ENCODE measurements at regions not wholly inside any gene's neighbourhood (a gene's known extent, or its start where the extent isn't known, plus 50 kb on each side); places are given as distances from the start of the nearest gene placed in this dataset.
A peak's percentile ranks its signal among the peaks of the same experiment; 100 is the strongest.
"Not testable (repeated sequence)": the region's sequence is repeated elsewhere in the genome, so short reads cannot be mapped to it uniquely, and the experiment has no call there.

GRCh38 chr12:113725557-113725876, 240.6 kb downstream of the RBM19 start:
- DNase-seq, result no peak

- peak; percentile 23 for DNase-seq
Observed at GRCh38 chr12:113724794-113725556, 241.2 kb downstream of the RBM19 start.

- no peak for DNase-seq
Observed at GRCh38 chr12:113723631-113724030, 242.5 kb downstream of the RBM19 start.

GRCh38 chr12:113722747-113723146, 243.4 kb downstream of the RBM19 start:
- DNase-seq, result no peak

DNA sequence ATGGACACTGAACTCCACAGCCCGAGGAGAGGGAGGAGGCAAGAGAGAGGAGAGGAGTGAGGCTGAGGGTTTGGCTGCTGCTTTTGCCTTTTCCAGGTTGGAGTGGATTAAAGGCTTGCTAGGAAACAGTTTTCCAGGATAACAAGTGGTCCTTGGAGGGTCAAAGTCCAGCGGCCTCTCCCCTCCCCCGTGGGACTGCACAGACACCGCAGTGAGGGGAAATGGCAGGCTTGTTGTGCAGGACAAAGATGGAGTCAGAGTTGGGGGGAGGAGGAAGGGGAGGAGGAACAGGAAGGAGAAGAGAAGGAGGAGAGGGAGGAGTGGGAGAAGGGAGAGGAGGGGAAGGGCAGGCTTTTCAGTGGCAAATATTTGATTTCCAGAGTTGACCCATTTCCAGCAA, 245.5 kb downstream of the RBM19 start:
- no peak for DNase-seq

GRCh38 chr12:113719911-113720591, 246.1 kb downstream of the RBM19 start:
- no peak for DNase-seq

DNA sequence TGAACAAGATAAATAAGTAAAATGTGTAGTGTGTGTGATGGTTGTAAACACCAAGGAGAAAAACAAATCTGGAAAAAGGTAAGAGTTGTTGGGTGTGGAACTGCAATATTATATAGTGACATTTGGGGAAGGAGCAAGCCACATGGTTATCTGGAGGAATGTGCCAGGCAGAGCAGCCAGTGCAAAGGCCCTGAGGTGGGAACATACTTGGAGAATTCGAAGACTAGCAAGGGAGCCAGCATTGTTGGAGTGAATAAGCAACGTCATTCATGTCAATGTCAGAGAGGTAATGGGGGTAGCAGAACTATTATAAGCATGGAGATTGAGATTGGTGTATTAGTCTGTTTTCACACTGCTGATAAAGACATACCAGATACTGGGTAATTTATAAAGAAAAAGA, 241.5 kb upstream of the LHX5 start:
- no peak for DNase-seq

DNA sequence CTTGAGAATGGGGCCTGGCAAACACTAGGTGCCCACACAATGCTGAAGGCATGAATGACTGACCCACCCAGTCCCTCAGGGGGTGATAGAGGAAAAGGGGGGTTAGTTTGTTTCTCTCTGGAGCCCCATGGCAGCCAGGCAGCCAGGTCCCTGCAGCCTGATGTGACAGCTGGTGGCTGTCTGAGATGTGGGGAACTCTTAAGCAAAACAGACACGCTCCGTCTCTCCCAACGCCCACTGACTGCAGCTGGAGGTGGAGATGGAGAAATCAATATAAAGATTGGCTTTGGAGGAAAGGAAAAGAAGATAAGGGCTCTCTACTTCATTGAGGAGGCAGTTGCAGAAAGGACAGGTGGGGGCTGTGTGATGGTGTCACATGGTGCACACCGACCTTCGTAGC, 240.8 kb upstream of the LHX5 start:
- DNase-seq, result no peak

- no peak for DNase-seq
Observed at GRCh38 chr12:113710216-113710615, 238.5 kb upstream of the LHX5 start.

DNA sequence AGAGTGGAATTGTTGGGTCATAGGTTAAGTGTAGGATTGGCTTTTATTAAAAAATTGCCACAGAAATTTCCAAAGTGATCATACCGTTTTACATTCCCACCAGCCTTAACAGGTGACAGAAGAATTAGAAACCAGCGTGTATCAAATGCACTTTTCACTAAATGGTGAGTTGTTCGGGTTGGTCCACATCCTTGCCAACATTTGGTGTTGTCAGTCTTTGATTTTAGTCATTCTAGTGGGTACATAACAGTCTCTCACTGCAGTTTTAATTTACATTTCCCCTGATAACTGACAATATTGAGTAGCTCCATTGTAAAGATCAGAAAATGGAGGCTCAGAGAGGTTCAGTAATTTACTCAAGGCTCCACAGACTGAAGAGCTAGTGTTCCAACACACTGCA, 237.8 kb upstream of the LHX5 start:
- no peak for DNase-seq

GRCh38 chr12:113702836-113703235, 231.2 kb upstream of the LHX5 start:
- DNase-seq, result no peak

GRCh38 chr12:113702276-113702675, 230.6 kb upstream of the LHX5 start:
- no peak for DNase-seq

GRCh38 chr12:113700943-113701342, 229.3 kb upstream of the LHX5 start:
- DNase-seq, result no peak

DNA sequence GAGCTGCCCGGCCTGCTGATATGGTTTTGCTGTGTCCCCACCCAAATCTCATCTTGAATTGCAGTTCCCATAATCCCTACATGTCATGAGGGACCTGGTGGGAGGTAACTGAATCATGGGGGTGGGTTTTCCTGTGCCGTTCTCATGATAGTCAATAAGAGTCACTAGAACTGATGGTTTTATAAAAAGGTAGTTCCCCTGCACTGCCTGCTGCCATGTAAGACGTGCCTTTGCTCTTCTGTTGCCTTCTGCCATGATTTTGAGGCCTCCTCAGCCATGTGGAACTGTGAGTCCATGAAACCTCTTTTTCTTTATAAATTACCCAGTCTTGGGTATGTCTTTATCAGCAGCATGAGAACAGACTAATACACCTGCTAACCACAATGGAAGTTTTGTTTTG, 228.3 kb upstream of the LHX5 start:
- DNase-seq, result not testable (repeated sequence)

- DNase-seq, result no peak
Observed at GRCh38 chr12:113698510-113698858, 226.8 kb upstream of the LHX5 start.

DNA sequence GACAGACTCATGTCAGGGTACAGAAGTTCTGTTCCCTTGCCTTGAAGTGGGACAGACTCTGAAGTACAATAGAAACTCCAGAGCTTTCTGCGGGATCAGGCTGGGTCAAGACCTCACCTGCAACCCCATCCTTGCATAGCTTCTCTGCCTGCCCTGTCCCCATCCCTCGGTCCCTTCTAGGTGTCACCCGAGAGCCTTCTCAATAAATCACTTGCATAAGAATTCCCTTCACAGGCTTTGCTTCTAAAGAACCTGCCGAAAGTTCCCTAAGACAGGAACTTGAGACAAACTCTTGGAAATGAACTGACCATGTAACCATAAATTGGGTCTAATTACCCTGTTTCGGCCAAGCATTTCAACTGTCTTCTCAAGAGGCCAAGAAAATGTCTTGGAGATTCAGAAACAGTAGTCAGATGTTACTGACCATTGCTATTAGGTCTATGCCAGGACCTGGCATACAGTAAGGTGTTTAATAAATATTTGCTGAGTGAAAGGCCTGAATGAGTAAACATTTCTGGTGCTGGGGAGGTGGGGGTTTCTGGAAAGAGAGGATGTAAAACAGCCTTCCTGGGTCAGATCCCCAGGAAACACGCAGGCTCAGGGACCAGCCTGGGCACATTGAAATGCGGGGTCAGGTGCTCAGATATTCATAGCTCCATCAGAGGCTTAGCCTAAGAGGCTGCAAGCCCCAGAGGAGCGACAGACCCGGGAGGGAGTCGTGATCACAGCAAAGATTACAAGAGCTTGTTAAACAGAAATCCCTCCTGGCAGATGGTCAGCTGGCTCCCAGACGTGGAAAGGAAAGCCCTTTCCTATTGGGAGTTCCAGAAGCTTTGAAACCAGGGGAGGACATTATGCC, 226.2 kb upstream of the LHX5 start:
- DNase-seq, result peak; percentile 2

GRCh38 chr12:113697104-113697503, 225.4 kb upstream of the LHX5 start:
- DNase-seq, result no peak

GRCh38 chr12:113693693-113694092, 222.0 kb upstream of the LHX5 start:
- DNase-seq, result no peak

DNA sequence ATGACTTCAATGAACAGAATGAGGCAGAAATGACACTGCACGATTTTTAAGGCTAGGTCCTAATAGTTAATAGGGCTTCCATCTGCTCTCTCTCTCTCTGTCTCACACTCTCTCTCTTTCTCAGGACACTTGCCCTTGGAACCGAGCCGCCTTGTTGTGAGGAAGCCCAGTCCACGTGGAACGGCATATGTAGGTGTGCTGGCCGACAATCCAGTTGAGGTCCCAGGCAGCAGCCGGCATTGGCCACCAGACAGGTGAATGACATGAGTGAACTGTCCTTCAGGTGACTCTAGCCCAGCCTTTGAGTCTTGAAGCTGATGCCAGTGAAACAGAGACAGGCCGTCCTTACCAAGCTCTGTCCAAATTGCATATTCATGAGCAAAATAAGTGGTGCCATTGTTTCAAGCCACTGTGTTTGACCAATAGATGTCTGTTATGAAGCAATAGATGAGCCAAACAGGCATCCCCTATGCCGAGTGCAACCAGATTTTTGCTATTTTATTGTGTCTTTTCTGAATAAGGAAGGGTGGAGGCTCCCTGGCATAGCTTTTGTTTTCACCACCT, 217.5 kb upstream of the LHX5 start:
- DNase-seq, result no peak

DNA sequence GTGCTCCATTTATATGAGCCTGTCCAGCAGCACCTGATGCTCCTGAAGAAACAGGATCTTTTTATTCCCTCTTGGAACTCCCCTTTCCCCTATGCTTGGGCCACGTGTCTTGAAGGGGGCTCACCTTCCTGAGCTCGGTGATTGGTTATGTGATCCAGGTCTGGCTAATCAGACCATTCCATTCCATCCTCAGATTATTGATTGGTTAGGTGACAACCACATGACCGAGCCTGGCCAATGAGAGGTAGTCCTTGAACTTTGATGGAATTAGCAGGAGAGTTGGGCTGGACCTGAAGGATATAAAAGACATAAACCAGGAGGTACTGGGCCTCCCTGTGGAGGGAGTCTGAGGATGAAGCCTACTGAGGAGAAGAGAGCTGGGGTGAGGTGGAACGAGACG, 216.6 kb upstream of the LHX5 start:
- DNase-seq, result no peak

GRCh38 chr12:113684908-113685782, 213.5 kb upstream of the LHX5 start:
- DNase-seq, result no peak

- DNase-seq, result peak; percentile 20
Observed at GRCh38 chr12:113684053-113684907, 212.6 kb upstream of the LHX5 start.
